ENCODE measurements at regions not wholly inside any gene's neighbourhood (a gene's known extent, or its start where the extent isn't known, plus 50 kb on each side); places are given as distances from the start of the nearest gene placed in this dataset.

- ChIA-PET CTCF (no interaction called here), POLR2A (ENCODE audit: low non-redundant PET) (no interaction called here)
- H3K4me3 ChIP-seq (ENCODE audit: low read depth, low read length, poor library complexity, severe bottlenecking) = no peak overlapping the region
- TF ChIP-seq, protein P1, sequence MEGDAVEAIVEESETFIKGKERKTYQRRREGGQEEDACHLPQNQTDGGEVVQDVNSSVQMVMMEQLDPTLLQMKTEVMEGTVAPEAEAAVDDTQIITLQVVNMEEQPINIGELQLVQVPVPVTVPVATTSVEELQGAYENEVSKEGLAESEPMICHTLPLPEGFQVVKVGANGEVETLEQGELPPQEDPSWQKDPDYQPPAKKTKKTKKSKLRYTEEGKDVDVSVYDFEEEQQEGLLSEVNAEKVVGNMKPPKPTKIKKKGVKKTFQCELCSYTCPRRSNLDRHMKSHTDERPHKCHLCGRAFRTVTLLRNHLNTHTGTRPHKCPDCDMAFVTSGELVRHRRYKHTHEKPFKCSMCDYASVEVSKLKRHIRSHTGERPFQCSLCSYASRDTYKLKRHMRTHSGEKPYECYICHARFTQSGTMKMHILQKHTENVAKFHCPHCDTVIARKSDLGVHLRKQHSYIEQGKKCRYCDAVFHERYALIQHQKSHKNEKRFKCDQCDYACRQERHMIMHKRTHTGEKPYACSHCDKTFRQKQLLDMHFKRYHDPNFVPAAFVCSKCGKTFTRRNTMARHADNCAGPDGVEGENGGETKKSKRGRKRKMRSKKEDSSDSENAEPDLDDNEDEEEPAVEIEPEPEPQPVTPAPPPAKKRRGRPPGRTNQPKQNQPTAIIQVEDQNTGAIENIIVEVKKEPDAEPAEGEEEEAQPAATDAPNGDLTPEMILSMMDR (conservative IDR thresholded peaks at IDR 0.05; ENCODE audit: low read depth, low read length) = no peak
- TF ChIP-seq EZH2 (IDR thresholded peaks at IDR 0.05; ENCODE audit: borderline replicate concordance, low read depth, low read length, poor library complexity, severe bottlenecking) = no peak
- H3K36me3 ChIP-seq (ENCODE audit: insufficient read depth, low read length, poor library complexity, severe bottlenecking) = no peaks in the 10 kb centered on the region
- no peaks in the 10 kb centered on the region for H3K27me3 ChIP-seq (replicated peaks; ENCODE audit: insufficient read depth, low read depth, low read length, poor library complexity)
- H3K27ac ChIP-seq (ENCODE audit: low read depth, low read length, poor library complexity, severe bottlenecking) = no peak overlapping the region
- no peaks in the 10 kb centered on the region for H3K4me1 ChIP-seq (ENCODE audit: insufficient read depth, low read length, poor library complexity, severe bottlenecking)
- no peaks in the 10 kb centered on the region for H3K9me3 ChIP-seq (ENCODE audit: low read depth, low read length, poor library complexity, severe bottlenecking)
- intact Hi-C loops (cut with micrococcal nuclease; ENCODE audit: unreplicated experiment) = no loop called here
- DNase-seq (ENCODE audit: low spot score) = no peak
- BruUV-seq (replicated peaks) = no TSS peak
These were observed 365.1 kb upstream of the MTPN start for GRCh38 chr7:136342251-136342650.

- POLR2A ChIA-PET (ENCODE audit: low non-redundant PET) = no interaction called here
- CTCF ChIA-PET = no interaction called here
- no peaks in the 10 kb centered on the region for H3K27me3 ChIP-seq (replicated peaks; ENCODE audit: insufficient read depth, low read depth, low read length, poor library complexity)
- DNase-seq (ENCODE audit: low spot score) = no peak
- H3K27ac ChIP-seq (ENCODE audit: low read depth, low read length, poor library complexity, severe bottlenecking) = no peak overlapping the region
- TF ChIP-seq, protein P1 (conservative IDR thresholded peaks at IDR 0.05; ENCODE audit: low read depth, low read length) = no peak
- TF ChIP-seq EZH2 (IDR thresholded peaks at IDR 0.05; ENCODE audit: borderline replicate concordance, low read depth, low read length, poor library complexity, severe bottlenecking) = no peak
- no peaks in the 10 kb centered on the region for H3K9me3 ChIP-seq (ENCODE audit: low read depth, low read length, poor library complexity, severe bottlenecking)
- no peaks in the 10 kb centered on the region for H3K36me3 ChIP-seq (ENCODE audit: insufficient read depth, low read length, poor library complexity, severe bottlenecking)
- no peak overlapping the region for H3K4me3 ChIP-seq (ENCODE audit: low read depth, low read length, poor library complexity, severe bottlenecking)
- intact Hi-C loops (cut with micrococcal nuclease; ENCODE audit: unreplicated experiment) = no loop called here
- no TSS peak for BruUV-seq (replicated peaks)
- H3K4me1 ChIP-seq (ENCODE audit: insufficient read depth, low read length, poor library complexity, severe bottlenecking) = peaks cover 7% of the 10 kb centered on the region
These were observed 362.3 kb upstream of the MTPN start for GRCh38 chr7:136339464-136339863.

DNA sequence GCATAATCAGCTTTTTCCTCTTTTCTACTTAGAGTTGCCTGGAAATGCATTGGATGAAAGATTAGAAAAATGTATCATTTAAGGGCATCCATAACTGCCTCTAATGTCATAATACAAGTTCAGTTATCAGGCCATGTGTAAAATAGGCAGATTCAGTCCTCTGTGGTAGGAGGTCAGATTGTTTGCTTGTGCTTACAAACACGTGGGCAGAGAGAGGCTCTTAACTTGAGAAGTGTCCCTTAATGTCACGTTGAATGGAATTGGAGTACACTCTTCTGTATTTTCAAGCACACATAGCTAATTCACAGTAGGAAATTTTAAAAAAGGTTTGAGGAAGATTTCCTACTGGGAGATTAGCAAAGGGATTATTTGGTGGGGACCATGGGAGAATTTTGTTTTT, 359.8 kb upstream of the MTPN start:
- H3K4me3 ChIP-seq (ENCODE audit: low read depth, low read length, poor library complexity, severe bottlenecking) = no peak overlapping the region
- H3K9me3 ChIP-seq (ENCODE audit: low read depth, low read length, poor library complexity, severe bottlenecking) = no peaks in the 10 kb centered on the region
- no peaks in the 10 kb centered on the region for H3K36me3 ChIP-seq (ENCODE audit: insufficient read depth, low read length, poor library complexity, severe bottlenecking)
- POLR2A ChIA-PET (ENCODE audit: low non-redundant PET) = no interaction called here
- no peaks in the 10 kb centered on the region for H3K27me3 ChIP-seq (replicated peaks; ENCODE audit: insufficient read depth, low read depth, low read length, poor library complexity)
- H3K27ac ChIP-seq (ENCODE audit: low read depth, low read length, poor library complexity, severe bottlenecking) = no peak overlapping the region
- CTCF ChIA-PET = no interaction called here
- peak; percentile 25 for DNase-seq (ENCODE audit: low spot score)
- TF ChIP-seq, protein P1 (conservative IDR thresholded peaks at IDR 0.05; ENCODE audit: low read depth, low read length) = no peak
- TF ChIP-seq EZH2 (IDR thresholded peaks at IDR 0.05; ENCODE audit: borderline replicate concordance, low read depth, low read length, poor library complexity, severe bottlenecking) = no peak
- no TSS peak for BruUV-seq (replicated peaks)
- intact Hi-C loops (cut with micrococcal nuclease; ENCODE audit: unreplicated experiment) = no loop called here
- peaks cover 7% of the 10 kb centered on the region for H3K4me1 ChIP-seq (ENCODE audit: insufficient read depth, low read length, poor library complexity, severe bottlenecking)

All from A673 (cell line).